ENCODE measurements at regions not wholly inside any gene's neighbourhood (a gene's known extent, or its start where the extent isn't known, plus 50 kb on each side); places are given as distances from the start of the nearest gene placed in this dataset.
"Not testable (repeated sequence)": the region's sequence is repeated elsewhere in the genome, so short reads cannot be mapped to it uniquely, and the experiment has no call there.

DNA sequence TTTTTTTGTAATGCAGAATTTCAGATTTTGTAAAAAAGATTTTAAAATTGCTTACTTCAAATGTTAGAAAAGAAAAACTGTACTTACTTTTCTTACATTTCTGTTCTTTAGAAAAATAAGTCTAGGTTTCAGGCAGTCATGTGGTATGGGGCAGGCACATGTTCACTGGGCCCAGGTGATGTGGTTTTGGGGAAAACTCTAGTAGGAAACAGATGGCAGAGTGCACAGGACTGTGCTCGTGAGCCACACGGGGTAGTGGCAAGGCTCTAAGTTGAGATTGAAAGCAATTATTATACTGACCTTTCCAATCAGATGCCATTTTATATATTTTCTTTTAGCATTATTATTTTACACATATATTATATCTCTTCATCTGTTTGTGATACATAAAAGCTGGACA lies 1036.9 kb upstream of the TMEFF2 start:
- DNase-seq (ENCODE audit: low read depth) = no peak
- TF ChIP-seq, protein P1, sequence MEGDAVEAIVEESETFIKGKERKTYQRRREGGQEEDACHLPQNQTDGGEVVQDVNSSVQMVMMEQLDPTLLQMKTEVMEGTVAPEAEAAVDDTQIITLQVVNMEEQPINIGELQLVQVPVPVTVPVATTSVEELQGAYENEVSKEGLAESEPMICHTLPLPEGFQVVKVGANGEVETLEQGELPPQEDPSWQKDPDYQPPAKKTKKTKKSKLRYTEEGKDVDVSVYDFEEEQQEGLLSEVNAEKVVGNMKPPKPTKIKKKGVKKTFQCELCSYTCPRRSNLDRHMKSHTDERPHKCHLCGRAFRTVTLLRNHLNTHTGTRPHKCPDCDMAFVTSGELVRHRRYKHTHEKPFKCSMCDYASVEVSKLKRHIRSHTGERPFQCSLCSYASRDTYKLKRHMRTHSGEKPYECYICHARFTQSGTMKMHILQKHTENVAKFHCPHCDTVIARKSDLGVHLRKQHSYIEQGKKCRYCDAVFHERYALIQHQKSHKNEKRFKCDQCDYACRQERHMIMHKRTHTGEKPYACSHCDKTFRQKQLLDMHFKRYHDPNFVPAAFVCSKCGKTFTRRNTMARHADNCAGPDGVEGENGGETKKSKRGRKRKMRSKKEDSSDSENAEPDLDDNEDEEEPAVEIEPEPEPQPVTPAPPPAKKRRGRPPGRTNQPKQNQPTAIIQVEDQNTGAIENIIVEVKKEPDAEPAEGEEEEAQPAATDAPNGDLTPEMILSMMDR (conservative IDR thresholded peaks at IDR 0.05; ENCODE audit: low read length) = no peak
- no peak overlapping the region for H3K4me3 ChIP-seq (ENCODE audit: low read length)

DNA sequence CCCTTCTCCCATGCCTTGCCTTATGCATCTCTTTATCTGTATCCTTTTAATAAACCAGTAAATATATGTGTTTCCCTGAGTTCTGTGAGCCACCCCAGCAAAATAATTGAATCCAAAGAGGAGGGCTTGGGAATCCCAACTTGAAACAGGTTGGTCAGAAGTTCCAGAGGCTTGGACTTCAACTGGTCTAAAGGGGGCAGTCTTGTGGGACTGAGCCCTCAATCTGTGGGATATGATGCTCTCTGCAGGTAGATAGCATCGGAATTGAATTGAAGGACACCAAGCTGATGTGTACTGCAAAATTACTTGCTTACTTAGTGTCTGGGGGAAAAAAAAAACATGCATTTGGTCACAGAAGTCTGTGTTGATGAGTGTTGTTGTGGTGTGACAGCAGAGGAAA lies 1033.5 kb upstream of the TMEFF2 start:
- TF ChIP-seq, protein P1 (conservative IDR thresholded peaks at IDR 0.05; ENCODE audit: low read length) = no peak
- no peak for DNase-seq (ENCODE audit: low read depth)
- no peak overlapping the region for H3K4me3 ChIP-seq (ENCODE audit: low read length)

DNA sequence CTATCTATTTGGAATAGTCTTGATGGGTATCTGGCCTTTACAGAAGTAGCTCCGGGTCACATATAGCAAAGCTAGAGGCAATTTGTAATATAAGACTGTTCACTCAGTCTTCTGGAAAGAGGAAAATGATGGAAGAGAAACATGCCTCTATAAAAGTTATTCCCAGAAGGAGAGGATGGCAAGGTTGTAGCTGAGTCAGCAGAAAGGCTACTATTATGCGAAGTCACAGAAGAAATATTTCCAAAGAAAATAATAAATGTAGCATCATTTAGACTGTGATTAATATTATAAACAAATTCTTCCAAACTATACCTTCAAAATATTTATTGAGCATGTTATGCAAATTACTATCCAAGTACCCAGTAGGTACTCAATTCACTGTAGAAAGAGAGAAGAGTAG lies 1027.7 kb upstream of the TMEFF2 start:
- TF ChIP-seq, protein P1 (conservative IDR thresholded peaks at IDR 0.05; ENCODE audit: low read length) = no peak
- DNase-seq (ENCODE audit: low read depth) = no peak
- H3K4me3 ChIP-seq (ENCODE audit: low read length) = no peak overlapping the region

DNA sequence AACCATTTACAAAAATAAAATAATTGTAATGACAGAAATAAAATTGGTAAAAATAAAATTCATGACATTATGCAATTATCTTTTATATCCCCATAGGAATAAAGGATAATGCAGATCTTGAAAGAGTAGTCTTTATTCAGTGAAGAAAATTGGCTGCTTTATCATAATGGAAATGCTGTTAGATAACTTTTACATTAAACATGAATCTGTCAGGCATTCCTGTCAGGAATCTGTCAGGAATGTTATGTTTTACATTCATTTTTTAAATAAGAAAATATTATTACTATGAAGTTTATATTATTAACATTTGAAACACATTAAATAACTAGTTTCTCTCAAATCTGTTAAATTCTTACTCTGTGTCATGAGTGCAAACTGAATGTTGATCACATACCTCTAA lies 1024.7 kb upstream of the TMEFF2 start:
- no peak for DNase-seq (ENCODE audit: low read depth)
- no peak overlapping the region for H3K4me3 ChIP-seq (ENCODE audit: low read length)
- TF ChIP-seq, protein P1 (conservative IDR thresholded peaks at IDR 0.05; ENCODE audit: low read length) = no peak

DNA sequence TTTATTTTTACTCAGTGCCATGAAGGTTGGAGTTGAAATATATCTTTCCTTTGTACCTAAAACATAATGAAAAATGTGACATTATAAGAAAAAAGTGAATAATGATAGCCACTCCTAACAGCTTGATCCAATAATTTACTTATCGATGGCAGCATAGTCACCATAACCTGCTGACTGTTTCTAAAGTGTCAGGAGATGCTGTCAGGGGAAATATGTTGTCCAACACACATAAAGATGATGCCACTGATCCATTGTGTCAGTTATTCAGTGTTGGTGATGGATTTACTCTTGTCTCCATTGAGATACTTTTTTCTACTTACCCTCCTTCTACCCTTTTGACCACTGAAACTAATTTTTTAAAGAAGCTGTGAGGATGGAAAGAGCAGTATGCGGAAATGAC lies 1006.9 kb upstream of the TMEFF2 start:
- no peak overlapping the region for H3K4me3 ChIP-seq (ENCODE audit: low read length)
- DNase-seq (ENCODE audit: low read depth) = no peak
- TF ChIP-seq, protein P1 (conservative IDR thresholded peaks at IDR 0.05; ENCODE audit: low read length) = no peak

DNA sequence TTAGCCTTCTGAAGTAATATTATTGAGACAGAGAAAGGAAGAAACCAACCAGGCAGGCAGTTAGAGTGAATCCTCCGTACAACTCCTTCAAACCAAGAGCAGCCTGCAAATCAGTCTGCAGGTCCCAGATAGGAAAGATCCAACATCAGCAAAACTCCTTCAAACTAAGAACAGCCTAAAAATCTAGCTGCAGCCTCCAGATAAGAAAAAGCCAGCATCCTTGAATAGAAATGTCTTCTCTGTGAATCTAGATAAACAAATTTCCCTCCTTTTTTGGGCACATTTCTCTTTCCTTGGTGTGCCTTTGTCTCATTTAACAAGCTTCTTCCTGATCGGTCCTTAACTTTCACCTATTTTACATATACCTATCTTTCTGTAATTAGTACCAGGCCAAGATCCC lies 1004.6 kb upstream of the TMEFF2 start:
- no peak overlapping the region for H3K4me3 ChIP-seq (ENCODE audit: low read length)
- no peak for DNase-seq (ENCODE audit: low read depth)
- TF ChIP-seq, protein P1 (conservative IDR thresholded peaks at IDR 0.05; ENCODE audit: low read length) = no peak

DNA sequence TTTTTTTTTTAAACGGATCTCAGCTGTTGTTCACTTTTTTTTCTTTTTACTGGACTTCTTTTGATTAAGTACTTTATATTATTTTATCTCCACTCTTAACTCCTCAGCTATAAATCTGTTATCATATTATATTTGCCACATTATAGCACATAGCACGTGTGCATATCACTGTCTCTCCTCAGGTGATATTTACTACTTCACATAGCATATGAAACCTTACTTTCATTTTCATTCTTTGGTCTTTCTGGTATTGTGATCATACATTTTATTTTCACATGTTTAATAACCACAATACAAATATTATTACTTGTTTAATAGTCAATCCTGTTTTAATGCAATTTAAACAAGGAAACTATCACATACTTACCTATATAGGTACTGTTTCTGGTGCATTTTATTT lies 993.1 kb upstream of the TMEFF2 start:
- no peak overlapping the region for H3K4me3 ChIP-seq (ENCODE audit: low read length)
- DNase-seq (ENCODE audit: low read depth) = no peak
- TF ChIP-seq, protein P1 (conservative IDR thresholded peaks at IDR 0.05; ENCODE audit: low read length) = no peak

DNA sequence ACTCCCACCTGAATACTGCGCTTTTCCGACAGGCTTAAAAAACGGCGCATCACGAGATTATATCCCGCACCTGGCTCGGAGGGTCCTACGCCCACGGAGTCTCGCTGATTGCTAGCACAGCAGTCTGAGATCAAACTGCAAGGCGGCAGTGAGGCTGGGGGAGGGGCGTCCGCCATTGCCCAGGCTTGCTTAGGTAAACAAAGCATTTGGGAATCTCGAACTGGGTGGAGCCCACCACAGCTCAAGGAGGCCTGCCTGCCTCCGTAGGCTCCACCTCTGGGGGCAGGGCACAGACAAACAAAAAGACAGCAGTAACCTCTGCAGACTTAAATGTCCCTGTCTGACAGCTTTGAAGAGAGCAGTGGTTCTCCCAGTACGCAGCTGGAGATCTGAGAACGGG lies 976.2 kb upstream of the TMEFF2 start:
- DNase-seq (ENCODE audit: low read depth); H3K4me3 ChIP-seq (ENCODE audit: low read length): not testable (repeated sequence)
